GM23338 (cell line): ENCODE measurements at regions not wholly inside any gene's neighbourhood (a gene's known extent, or its start where the extent isn't known, plus 50 kb on each side); places are given as distances from the start of the nearest gene placed in this dataset.

Source experiments
- ATAC-seq: fragments of 200-7000 bp; cut with Tn5 transposase; 3 replicates; pipeline ENCODE4 v1.9.1; 2020
- DNase-seq: peaks from one replicate; pipeline ENCODE4 v3.0.0-alpha.2; 2015; ENCODE audit warnings: low spot score
- H2AFZ ChIP-seq: fragments of 200-600 bp; sonication (generic); 2 replicates; pipeline ENCODE4 v1.8.0; 2016; ENCODE audit warnings: antibody characterized with exemption, mild to moderate bottlenecking, moderate library complexity
- H3F3A ChIP-seq: fragments of 200-600 bp; sonication (generic); replicated peaks from 2 replicates; pipeline ENCODE4 v1.8.0; 2017; ENCODE audit warnings: antibody characterized with exemption, mixed run types, low read depth
- H3K27ac ChIP-seq: fragments of 200-600 bp; sonication (generic); 2 replicates; pipeline ENCODE4 v1.6.1; 2016; ENCODE audit warnings: low read depth
- H3K27me3 ChIP-seq: fragments of 200-600 bp; sonication (generic); 2 replicates; pipeline ENCODE4 v1.8.0; 2016; ENCODE audit warnings: mild to moderate bottlenecking, mixed run types, moderate library complexity; ENCODE audit not compliant: insufficient read depth
- H3K36me3 ChIP-seq: fragments of 200-600 bp; sonication (generic); 2 replicates; pipeline ENCODE4 v1.8.0; 2016; ENCODE audit warnings: mild to moderate bottlenecking; ENCODE audit not compliant: insufficient read depth
- H3K4me1 ChIP-seq: fragments of 200-600 bp; sonication (generic); 2 replicates; pipeline ENCODE4 v1.8.0; 2016; ENCODE audit warnings: mild to moderate bottlenecking, moderate library complexity; ENCODE audit not compliant: insufficient read depth
- H3K4me2 ChIP-seq: fragments of 200-600 bp; sonication (generic); 2 replicates; pipeline ENCODE4 v1.7.1; 2017; ENCODE audit warnings: mixed run types
- H3K4me3 ChIP-seq: fragments of 200-600 bp; sonication (generic); 2 replicates; pipeline ENCODE4 v1.6.1; 2016; ENCODE audit warnings: mixed run types
- H3K79me2 ChIP-seq: fragments of 200-600 bp; sonication (generic); replicated peaks from 2 replicates; pipeline ENCODE4 v1.8.0; 2017; ENCODE audit warnings: mild to moderate bottlenecking; ENCODE audit not compliant: insufficient read depth
- H3K9me2 ChIP-seq: fragments of 200-600 bp; sonication (generic); 2 replicates; pipeline ENCODE4 v1.8.0; 2017; ENCODE audit not compliant: insufficient read depth
- H4K20me1 ChIP-seq: fragments of 200-600 bp; sonication (generic); replicated peaks from 2 replicates; pipeline ENCODE4 v1.8.0; 2017; ENCODE audit warnings: mild to moderate bottlenecking; ENCODE audit not compliant: insufficient read depth
- H3K27ac Mint-ChIP-seq: 2 replicates; pipeline ENCODE4 v1.8.0; 2020; ENCODE audit warnings: inconsistent platforms, mild to moderate bottlenecking, moderate library complexity, mixed read lengths
- H3K27me3 Mint-ChIP-seq: 3 replicates; pipeline ENCODE4 v1.8.0; 2022; ENCODE audit warnings: low read depth, mild to moderate bottlenecking, moderate library complexity, mixed read lengths, inconsistent platforms; ENCODE audit not compliant: insufficient read depth, poor library complexity
- H3K36me3 Mint-ChIP-seq: 3 replicates; pipeline ENCODE4 v1.8.0; 2021; ENCODE audit warnings: low read depth, mild to moderate bottlenecking, inconsistent platforms, moderate library complexity, mixed read lengths
- H3K4me1 Mint-ChIP-seq: 3 replicates; pipeline ENCODE4 v1.8.0; 2020; ENCODE audit warnings: mild to moderate bottlenecking, inconsistent platforms, mixed read lengths
- H3K4me3 Mint-ChIP-seq: 3 replicates; pipeline ENCODE4 v1.8.0; 2021; ENCODE audit warnings: moderate library complexity, mild to moderate bottlenecking, inconsistent platforms, mixed read lengths
- H3K9me3 Mint-ChIP-seq: 3 replicates; pipeline ENCODE4 v1.8.0; 2020; ENCODE audit warnings: moderate library complexity, mild to moderate bottlenecking, inconsistent platforms, mixed read lengths
- CREB1 ChIP-seq: fragments of 250-450 bp; sonication (Bioruptor Pico); IDR thresholded peaks from 2 replicates; pipeline ENCODE4 v1.5.0; 2020; ENCODE audit warnings: low read depth, mild to moderate bottlenecking, moderate library complexity
- CTCF ChIP-seq, 2 experiments: fragments of 200-600 bp in 1 of 2; sonication (generic) in 1 of 2; conservative IDR thresholded peaks; 2 replicates each; pipeline versions ENCODE4 v1.5.1 to v1.6.1; 2016 to 2017; ENCODE audit warnings: antibody characterized with exemption in 2 of 2, low read depth in 2 of 2, mild to moderate bottlenecking in 2 of 2, moderate library complexity in 1 of 2
- ETS1 ChIP-seq: IDR thresholded peaks from 2 replicates; pipeline ENCODE4 v1.6.1; 2016; ENCODE audit warnings: antibody characterized with exemption
- NANOG ChIP-seq: IDR thresholded peaks from 2 replicates; pipeline ENCODE4 v1.6.1; 2016; ENCODE audit warnings: antibody characterized with exemption, borderline replicate concordance
- REST ChIP-seq: IDR thresholded peaks from one replicate; pipeline ENCODE4 v1.6.1; 2018; ENCODE audit warnings: antibody characterized with exemption; ENCODE audit not compliant: unreplicated experiment
- STAT1 ChIP-seq: IDR thresholded peaks from one replicate; pipeline ENCODE4 v1.6.1; 2016; ENCODE audit warnings: antibody characterized with exemption; ENCODE audit not compliant: unreplicated experiment
- ZNF114 ChIP-seq: fragments of 250-450 bp; sonication (Bioruptor Pico); IDR thresholded peaks from 2 replicates; pipeline ENCODE4 v1.5.0; 2020; ENCODE audit warnings: mild to moderate bottlenecking, moderate library complexity
- ZNF331 ChIP-seq: fragments of 250-450 bp; sonication (Bioruptor Pico); IDR thresholded peaks from 2 replicates; pipeline ENCODE4 v1.5.0; 2020; ENCODE audit warnings: low read depth, mild to moderate bottlenecking, moderate library complexity

- no peak for TF ChIP-seq ETS1
Observed at GRCh38 chrX:39733745-39734144, 364.0 kb downstream of the BCOR start (continued).

GRCh38 chrX:39734174-39734776, 363.5 kb downstream of the BCOR start:
- no peaks in the 10 kb centered on the region for H3K79me2 ChIP-seq
- H3K27me3 ChIP-seq, result no peaks in the 10 kb centered on the region
- ATAC-seq, result no peak
- H3K27ac ChIP-seq, result no peak overlapping the region
- no peak overlapping the region for H3K4me2 ChIP-seq
- no peaks in the 10 kb centered on the region; the same call in 2 of the 3 replicates for H3K9me3 Mint-ChIP-seq
- no peak overlapping the region for H3K4me3 ChIP-seq
- no peak overlapping the region for H3K4me3 Mint-ChIP-seq
- no peaks in the 10 kb centered on the region for H3K4me1 ChIP-seq
- no peak overlapping the region for H2AFZ ChIP-seq
- H3K36me3 Mint-ChIP-seq, result no peaks in the 10 kb centered on the region
- H4K20me1 ChIP-seq, result no peaks in the 10 kb centered on the region
- H3K27me3 Mint-ChIP-seq, result peaks cover 2% of the 10 kb centered on the region
- TF ChIP-seq ZNF331, result no peak
- no peaks in the 10 kb centered on the region for H3K9me2 ChIP-seq
- H3K27ac Mint-ChIP-seq, result no peak overlapping the region
- no peaks in the 10 kb centered on the region for H3F3A ChIP-seq
- no peaks in the 10 kb centered on the region for H3K36me3 ChIP-seq
- no peak for DNase-seq
- peaks cover 15% of the 10 kb centered on the region for H3K4me1 Mint-ChIP-seq

- ATAC-seq (no peak), DNase-seq (no peak)
- Mint-ChIP-seq H3K36me3 (no peaks in the 10 kb centered on the region), H3K4me1 (peaks cover 6% of the 10 kb centered on the region), H3K9me3 (no peaks in the 10 kb centered on the region), H3K27ac (no peak overlapping the region), H3K27me3 (no peaks in the 10 kb centered on the region), H3K4me3 (no peak overlapping the region)
- no peaks in the 10 kb centered on the region for H3K4me1 ChIP-seq
- H3K36me3 ChIP-seq, result no peaks in the 10 kb centered on the region
- H4K20me1 ChIP-seq, result no peaks in the 10 kb centered on the region
- H3K27ac ChIP-seq, result no peak overlapping the region
- H3K4me3 ChIP-seq, result no peak overlapping the region
- H2AFZ ChIP-seq, result no peak overlapping the region
- no peaks in the 10 kb centered on the region for H3F3A ChIP-seq
- H3K9me2 ChIP-seq, result no peaks in the 10 kb centered on the region
- no peaks in the 10 kb centered on the region for H3K79me2 ChIP-seq
- H3K27me3 ChIP-seq, result no peaks in the 10 kb centered on the region
- H3K4me2 ChIP-seq, result no peak overlapping the region
- TF ChIP-seq ZNF114 (CRISPR knock-in tag), result no peak
- no peak for TF ChIP-seq NANOG
- TF ChIP-seq CTCF (conservative IDR thresholded peaks at IDR 0.05; ENCODE audit: low read depth in 2 of 2), result no peak
- TF ChIP-seq REST, result no peak
- no peak for TF ChIP-seq STAT1
- TF ChIP-seq CREB1, result no peak
Observed at GRCh38 chrX:39736216-39737211, 361.2 kb downstream of the BCOR start.
